Fibroblast of peridontal ligament (primary cell): ENCODE measurements at regions not wholly inside any gene's neighbourhood (a gene's known extent, or its start where the extent isn't known, plus 50 kb on each side); places are given as distances from the start of the nearest gene placed in this dataset.

Experiments used
- DNase-seq: peaks from one replicate; pipeline ENCODE4 v3.0.0-alpha.2; 2010; ENCODE audit errors: extremely low read depth

GRCh38 chr13:40410315-40410714 lies 256.1 kb downstream of the FOXO1 start:
- no peak for DNase-seq

DNA sequence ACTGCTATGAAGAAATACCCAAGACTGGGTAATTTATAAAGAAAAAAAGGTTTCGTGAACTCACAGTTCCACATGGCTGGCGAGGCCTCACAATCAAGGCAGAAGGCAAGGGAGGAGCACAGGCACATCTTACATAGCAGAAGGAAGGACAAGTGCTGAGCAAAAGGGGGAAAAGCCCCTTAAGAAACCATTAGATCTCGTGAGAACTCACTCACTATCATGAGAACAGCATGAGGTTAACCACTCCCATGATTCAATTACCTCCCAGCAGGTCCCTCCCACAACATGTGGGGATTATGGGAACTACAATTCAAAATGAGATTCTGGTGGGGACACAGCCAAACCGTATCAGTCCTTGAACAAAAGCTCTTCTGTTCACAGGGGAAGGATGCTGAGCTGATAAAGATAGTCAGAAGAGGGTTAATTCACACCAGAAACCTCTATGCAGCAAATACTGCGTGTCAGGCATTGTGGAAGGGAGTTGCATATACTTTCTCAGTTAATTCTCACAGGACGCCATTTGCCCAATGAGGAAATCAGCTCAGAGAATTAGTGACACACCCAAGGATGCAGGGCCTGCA lies 246.2 kb downstream of the FOXO1 start:
- no peak for DNase-seq

- no peak for DNase-seq
Observed at GRCh38 chr13:40422588-40423235, 243.7 kb downstream of the FOXO1 start.

GRCh38 chr13:40428354-40428753 lies 238.1 kb downstream of the FOXO1 start:
- no peak for DNase-seq

- no peak for DNase-seq
Observed at GRCh38 chr13:40429706-40430545, 236.5 kb downstream of the FOXO1 start.

- no peak for DNase-seq
Observed at GRCh38 chr13:40432018-40432978, 234.1 kb downstream of the FOXO1 start.

DNA sequence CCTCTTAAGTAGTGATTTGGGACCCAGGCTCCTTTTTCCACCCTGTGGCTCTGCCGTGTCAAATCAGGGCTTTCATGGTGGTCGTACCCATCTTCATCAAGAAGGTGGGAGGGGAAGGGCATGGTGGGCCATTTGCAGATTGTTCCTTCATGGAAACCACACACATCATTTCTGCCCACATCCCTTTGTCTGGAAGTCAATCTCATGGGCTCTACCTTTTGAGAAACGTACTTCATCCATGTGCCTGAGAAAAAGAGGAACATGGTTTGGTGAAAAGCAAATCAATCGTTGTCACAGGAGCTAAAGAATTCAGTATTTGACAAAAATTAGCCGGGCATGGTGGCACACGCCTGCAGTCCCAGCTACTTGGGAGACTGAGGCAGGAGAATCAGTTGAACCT lies 233.4 kb downstream of the FOXO1 start:
- no peak for DNase-seq

DNA sequence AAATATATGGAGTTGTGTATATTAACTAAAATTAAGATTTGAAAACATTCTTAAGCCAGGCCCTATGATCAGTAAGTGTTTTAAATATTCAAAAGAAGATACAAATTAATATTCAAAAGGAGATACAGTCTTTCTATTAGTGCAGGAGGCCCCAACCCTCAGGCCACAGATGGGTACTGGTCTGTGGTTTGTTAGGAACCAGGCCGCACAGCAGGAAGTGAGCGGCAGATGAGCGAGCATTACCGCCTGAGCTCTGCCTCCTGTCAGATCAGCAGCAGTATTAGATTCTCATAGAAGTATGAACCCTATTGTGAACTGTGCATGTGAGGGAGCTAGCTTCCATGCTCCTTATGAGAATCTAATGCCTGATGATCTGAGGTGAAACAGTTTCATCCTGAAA lies 232.9 kb downstream of the FOXO1 start:
- no peak for DNase-seq

- DNase-seq, result no peak
Observed at GRCh38 chr13:40434516-40435397, 231.7 kb downstream of the FOXO1 start.

GRCh38 chr13:40438022-40438680 lies 228.3 kb downstream of the FOXO1 start:
- peak; percentile 10 for DNase-seq

GRCh38 chr13:40438999-40439797 lies 227.2 kb downstream of the FOXO1 start:
- peak; percentile 67 for DNase-seq

- peak; percentile 5 for DNase-seq
Observed at GRCh38 chr13:40439928-40440327, 226.5 kb downstream of the FOXO1 start.

DNA sequence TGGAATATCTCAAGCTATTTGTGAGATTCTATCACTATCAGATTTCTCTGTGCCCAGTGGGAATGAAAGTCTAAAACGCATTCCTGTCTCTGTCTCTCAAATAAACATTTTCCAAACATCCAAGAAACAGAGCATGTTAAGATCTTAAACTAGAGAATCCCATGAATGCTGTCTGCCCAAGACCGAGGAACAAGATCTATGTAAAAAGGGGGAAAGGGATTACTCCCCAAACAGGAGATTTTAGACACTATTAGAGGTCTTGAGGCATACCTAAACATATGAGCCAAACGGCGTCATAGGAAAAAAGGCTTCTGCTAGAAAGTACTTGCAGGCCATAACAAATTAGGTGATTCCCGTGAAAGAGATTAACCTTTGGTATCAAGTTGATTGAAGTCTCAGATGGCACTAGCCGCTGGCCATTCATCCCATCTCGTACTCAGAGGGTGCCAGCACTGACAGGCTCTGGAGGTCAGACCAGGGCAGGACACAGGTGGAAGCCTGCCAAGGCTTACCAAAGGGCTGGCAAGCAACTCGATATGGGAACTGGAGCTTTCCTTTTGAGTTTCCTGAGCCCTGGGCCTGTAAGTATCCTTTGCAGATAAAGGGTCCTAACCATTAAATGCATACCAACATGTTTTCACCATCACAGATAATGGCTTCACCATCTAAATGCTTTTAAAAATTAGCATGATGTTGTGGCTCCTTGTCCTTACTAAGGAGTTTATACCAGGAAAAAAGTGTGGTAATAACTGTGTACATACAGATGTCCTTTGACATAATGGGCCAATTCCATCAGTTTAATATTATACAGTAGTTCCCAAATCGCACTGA lies 225.2 kb downstream of the FOXO1 start:
- peak; percentile 40 for DNase-seq

DNA sequence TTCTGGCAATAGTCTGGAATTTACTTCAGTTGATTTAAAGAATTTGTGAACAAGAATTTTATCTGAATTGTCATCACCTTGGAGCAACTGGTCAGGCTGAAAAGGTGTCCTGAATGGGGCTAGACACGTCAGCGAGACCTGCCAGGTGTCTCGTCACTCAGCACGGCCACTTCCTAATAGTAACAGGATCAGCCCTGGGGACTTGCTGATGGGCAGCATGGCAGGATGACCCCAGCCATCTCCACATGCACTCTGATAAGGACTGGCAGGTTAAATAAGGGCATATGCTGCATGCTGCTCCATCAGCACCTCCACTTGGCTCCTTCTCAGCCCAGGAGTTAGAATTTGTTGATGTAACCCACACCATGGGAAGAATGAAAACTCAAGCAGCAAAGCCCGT lies 224.2 kb downstream of the FOXO1 start:
- DNase-seq, result no peak

GRCh38 chr13:40442826-40443225 lies 223.6 kb downstream of the FOXO1 start:
- no peak for DNase-seq

DNA sequence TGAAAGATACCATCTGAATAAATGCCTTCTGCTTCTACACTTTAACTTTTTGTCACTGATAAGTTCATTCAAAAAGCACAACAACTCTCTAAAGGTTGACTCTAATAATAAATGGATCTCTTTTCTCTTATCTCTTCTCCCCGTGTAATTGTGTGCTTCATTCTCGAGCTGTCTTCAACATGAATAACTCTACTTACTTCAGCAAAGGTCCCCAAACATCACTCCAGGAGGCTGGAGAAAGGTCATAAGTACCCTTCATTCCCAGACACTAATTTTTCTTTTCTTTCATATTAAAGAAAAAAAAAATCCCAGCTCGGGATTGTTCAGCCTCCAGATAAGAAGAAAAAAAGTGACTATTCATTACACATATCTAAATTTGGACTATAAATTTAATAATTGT lies 222.2 kb downstream of the FOXO1 start:
- DNase-seq, result no peak

DNA sequence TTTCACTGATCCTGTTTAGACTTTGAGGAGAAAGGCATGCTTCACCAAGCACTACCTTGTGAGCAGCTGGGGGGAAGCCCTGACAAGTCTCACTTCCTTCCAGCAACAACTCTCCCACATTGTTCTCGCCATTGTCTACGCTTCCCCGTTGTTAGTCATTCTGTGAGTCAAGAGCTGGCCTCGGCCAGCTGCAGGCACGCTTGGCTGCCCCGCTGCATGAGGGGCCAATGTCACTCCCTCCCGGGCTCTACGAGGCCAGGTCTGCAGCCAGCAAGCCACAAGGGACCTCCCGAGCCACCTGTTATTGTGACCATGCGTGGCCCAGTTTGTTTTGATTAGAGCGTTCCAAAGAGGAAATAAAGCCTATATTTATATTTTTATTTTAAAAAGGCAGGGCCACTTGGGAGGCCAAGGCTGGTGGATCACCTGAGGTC lies 220.9 kb downstream of the FOXO1 start:
- no peak for DNase-seq

GRCh38 chr13:40446365-40446764 lies 220.1 kb downstream of the FOXO1 start:
- DNase-seq, result peak; percentile 72
